ENCODE measurements at regions not wholly inside any gene's neighbourhood (a gene's known extent, or its start where the extent isn't known, plus 50 kb on each side); places are given as distances from the start of the nearest gene placed in this dataset.
"Not testable (repeated sequence)": the region's sequence is repeated elsewhere in the genome, so short reads cannot be mapped to it uniquely, and the experiment has no call there.

DNA sequence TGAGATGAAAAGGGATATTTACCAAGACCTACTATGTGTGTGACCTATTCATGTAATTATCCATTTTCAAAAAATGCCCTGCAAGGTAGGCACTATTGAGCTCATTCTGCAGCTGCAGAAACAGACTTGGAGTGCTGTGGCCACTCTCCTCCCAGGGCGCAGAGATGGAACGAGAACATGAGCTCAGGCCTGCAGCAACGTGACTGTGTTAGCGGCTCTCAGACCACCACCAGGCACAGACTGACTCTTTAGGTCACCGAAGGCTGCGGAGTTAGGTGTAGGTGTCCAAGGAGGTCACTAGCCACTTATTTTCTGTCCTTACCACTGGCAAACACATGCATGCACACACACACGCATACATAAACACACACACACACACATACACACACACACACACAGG lies 271.4 kb upstream of the DIO3 start:
- no peak for DNase-seq (ENCODE audit: low spot score)

DNA sequence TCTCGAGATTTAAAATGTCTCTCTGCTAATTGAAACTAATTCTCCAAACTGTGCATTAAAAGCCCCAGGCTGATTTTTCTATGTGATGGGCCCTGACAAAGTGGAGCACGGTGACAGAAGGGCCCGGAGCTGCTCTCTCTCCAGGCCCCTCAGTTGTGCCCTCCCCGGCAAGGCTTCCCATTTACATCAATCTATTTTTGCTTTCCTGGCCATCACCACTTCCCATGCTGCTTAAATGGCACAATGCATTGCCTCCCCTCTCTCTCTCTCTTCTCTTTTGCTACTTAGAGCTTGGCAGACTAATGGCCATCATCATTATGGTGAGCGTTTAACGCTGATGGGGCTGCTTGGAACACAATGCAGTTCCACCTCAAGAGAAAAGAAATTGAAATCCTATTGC lies 270.7 kb upstream of the DIO3 start:
- DNase-seq (ENCODE audit: low spot score), result no peak

DNA sequence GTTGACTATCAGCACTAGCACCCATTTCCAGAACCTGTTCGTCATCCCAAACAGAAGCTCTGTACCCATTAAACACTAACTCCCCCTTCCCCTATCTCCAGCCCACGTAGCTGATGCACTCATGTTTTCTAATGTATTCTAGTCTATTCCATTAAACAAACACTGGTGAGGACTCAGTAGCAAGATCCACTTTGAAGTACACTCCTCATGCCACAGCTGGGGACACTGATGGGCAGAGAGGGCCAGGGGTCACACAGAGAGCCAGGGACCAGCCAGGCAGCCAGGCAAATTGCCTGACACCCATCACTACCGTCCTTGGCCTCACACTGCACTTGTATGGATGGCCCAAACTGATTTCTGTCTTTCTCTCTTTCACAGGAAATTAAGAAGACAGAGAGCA lies 269.9 kb upstream of the DIO3 start:
- DNase-seq (ENCODE audit: low spot score), result no peak

DNA sequence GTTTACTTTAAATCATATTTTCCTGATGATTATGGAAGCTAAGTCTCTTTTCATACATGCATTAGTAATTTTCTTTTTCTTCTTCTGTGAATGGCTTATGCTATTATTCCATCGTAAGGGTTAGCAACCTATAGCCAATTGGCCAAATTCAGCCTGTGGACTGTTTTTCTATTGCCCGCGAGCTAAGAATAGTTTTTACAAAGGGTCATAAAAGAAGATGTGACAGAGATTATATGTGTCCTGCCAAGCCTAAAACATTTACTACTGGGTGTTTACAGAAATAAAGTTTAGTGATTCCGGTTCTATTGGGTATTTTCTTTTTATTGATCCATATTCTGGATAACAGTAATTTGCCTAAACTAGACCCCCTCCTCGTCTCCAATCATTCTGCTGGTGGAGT lies 268.8 kb upstream of the DIO3 start:
- DNase-seq (ENCODE audit: low spot score), result no peak

DNA sequence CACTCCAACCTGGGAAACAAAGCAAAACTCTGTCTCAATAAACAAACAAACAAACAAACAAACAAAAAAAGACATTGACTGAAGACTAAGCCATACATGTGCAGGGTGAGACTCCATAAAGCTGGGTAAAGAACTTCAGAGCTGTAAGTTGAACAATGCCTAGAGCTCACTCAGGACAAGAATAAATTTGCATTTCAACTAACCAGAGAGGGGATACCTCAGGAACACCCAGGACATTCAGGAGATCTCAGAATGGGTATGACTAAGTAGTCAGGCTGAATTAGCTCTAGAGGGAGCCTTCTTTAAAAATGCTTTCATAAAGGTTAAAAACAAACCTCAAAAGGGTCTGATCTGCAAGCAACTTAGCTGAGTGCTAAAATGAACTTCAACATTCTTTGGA lies 267.7 kb upstream of the DIO3 start:
- no peak for DNase-seq (ENCODE audit: low spot score)

DNA sequence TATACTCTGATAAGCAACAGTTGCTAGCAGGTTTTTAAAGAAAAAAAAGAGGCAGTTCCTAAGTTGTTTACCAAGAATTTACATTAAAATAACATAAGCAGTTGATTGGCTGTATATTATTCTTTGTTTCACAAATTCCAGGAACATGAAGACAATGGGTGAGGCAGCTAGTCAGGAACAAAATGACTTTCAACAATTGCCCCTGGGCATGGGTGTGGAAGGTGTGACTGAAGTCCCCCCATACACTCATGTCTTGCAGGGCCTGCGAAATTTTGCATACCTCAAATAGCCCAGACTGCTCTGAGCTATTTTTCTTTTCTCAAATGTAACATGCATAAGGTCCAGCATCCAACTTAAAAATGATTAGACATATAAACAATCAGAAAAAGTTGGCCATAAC lies 267.2 kb upstream of the DIO3 start:
- no peak for DNase-seq (ENCODE audit: low spot score)

DNA sequence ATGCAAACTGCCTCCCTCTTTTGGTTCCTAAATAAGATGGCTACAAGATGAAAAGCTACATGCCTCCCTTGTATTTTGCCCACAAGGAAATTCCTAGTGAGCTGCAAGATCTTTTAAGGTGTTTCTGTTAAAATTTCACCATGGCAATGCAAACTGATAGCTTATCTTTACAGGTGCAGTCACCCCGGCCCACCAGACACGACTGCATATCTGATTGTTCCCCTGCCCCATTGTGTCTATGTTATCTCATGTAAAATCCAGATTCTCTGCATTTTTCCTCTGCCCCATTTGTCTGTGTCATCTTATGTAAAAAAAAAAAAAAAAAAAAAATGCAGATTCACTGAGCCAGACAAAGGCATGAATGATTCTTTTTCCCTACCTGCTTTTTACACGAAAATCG lies 261.5 kb upstream of the DIO3 start:
- not testable (repeated sequence) for DNase-seq (ENCODE audit: low spot score)

DNA sequence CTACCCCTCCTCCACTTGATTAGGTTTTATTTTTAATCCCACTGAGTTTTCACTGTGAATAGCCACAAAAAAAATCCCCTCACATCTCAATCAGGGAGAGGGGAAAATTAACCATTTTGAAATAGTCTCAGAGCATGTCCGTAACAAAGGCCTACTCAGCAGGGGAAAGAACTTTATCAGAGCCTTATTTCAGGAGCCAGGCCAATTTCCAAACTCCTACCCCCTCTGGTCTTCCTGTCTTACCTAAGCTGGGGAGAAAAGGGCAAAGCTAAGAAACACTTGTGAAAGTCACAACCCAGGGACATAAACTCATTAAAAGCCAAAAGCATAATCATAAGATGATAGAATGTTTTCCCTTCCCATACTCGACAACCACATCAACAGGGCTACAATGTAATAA lies 260.3 kb upstream of the DIO3 start:
- DNase-seq (ENCODE audit: low spot score), result no peak

DNA sequence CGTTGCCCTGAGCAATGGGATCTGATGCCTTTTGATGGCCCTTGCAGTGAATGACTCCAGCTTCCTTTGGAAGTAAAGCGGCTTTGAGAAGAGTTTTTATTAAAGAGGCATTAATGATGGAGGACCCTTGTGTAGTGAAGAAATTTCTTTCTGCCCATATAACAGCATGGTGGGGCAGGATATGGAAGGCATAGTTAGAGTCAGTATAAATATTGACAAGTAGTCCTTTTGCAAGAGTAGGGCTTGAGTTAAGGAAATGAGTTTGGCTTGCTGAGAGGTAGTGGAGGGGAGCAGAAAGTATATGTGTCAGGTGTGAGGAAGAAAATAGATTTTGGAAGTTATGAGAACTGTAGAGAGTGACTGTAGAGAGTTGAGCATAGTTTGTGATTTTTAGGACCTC lies 254.1 kb upstream of the DIO3 start:
- DNase-seq (ENCODE audit: low spot score), result not testable (repeated sequence)

DNA sequence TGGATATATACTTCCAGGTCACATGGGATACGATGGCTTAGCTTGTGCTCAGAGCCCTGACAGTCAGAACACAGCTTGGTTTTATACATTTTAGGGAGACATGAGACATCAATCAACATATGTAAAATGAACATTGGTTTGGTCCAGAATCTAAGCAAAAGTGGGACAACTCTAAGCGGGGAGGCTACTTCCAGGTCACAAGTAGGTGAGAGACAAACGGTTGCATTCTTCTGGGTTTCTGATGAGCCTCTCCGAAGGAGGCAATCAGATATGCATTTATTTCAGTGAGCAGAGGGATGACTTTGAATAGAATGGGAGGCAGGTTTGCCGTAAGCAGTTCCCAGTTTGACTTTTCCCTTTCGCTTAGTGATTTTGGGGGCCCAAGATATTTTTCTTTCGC lies 250.1 kb upstream of the DIO3 start:
- not testable (repeated sequence) for DNase-seq (ENCODE audit: low spot score)

DNA sequence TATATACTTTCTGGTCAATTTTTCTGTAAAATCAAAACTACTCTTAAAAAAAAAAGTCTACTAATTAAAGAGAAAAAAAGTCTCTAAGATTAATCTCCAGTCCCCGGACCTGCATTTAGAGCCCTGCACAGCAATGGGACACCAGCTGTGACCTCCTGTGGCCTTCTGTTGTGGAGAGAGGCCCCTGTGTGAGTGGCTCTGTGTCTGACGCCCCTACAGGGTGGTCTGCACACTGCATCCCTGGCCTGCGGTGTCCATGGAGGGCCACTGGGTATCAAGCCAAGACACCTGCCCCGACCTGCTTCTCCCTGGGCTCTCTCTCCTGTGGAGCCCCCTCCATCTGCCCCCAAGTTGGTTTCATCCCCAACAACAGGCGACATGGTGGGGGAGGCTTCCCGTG lies 248.0 kb upstream of the DIO3 start:
- no peak for DNase-seq (ENCODE audit: low spot score)

DNA sequence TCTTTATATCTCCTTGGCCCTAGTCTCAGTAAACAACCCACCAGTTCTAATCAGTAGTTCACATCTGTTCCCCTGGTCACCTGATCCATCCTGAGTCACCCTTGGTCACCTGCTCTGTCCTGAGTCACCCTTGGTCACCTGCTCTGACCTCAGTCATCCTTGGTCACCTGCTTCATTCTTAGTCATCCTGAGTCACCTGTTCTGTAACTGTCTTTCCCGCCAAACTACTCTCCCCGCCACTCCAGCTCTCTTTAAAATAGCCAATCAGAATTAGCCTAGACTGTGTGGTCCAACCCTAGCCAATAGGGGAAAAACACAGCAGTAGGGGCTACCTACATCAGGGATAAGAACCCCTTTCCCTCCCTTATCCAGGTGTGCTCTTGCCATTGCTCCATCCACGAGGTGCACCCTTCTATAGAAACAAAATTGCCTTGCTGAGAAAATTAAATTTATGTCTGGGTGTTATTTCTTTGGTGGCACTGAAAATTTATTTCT lies 245.4 kb upstream of the DIO3 start:
- DNase-seq (ENCODE audit: low spot score), result peak; percentile 67

DNA sequence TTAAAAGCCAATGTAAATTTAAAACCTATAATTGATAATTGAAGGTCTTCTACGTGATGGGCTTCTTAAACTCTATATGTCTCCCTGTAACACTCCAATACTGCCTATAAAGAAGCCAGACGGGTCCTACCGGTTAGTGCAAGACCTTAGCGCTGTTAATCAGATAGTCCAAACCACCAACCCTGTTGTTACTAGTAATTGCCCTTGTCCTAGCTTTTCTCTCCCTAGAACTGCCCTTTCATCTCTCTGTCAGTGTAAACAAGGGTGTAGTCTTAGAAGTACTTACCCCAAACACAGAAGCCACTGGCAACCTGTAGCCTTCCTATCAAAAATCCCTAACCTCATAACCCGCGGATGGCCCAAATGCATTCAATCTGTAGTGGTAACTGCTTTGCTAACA lies 243.0 kb upstream of the DIO3 start:
- no peak for DNase-seq (ENCODE audit: low spot score)

DNA sequence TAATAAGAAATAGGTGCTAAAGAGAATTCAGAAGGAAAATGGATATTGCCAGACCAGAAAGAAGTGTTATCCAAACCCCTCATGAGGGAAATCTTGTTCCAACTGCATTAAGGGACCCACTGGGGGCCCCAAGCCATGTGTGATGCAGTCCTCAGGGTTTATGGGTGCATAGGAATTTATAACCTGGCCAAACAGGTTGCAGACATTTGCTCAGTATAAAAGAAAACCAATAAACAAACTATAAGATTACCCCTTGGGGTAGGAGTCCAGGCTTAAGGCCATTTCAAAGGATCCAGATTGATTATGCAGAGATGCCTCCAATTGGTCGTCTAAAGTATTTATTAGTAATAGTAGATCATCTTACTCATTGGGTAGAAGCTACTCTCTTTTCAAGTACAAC lies 240.9 kb upstream of the DIO3 start:
- DNase-seq (ENCODE audit: low spot score), result no peak

DNA sequence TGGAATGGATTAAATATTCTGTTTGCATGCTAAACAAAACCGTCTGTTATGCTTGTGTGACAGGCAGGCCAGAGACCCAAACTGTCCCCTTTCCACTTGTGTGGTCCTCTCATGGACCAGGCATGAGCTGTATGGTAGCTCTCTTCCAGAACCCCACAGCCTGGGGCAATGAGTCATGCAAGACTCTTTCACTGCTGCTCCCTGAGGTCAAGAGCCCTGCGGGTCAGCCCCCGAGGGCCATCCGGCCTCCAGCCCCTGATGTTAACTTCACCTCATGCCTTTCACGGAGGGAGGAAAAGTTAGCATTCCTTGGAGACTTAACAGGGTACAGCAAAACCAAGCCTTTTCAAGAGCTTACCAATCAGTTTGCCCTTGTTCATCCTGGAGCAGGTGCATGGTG lies 239.1 kb upstream of the DIO3 start:
- no peak for DNase-seq (ENCODE audit: low spot score)

DNA sequence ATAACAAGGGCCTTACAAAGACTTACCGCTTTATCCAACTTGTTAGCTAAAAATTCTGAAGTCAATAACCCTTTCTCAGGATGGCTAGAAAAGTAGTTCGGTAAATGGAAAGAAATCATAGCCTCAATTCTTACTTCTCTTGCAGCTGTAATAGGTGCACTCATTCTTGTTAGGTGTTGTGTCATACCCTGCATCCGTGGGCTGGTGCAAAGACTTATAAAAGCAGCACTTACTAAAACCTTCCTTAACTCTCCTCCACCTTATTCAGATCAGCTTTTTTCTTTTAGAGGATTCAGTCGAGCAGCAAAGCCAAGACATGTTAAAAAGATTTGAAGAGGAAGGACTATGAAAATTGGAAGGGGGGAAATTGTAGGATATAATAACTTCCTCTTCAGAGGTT lies 238.2 kb upstream of the DIO3 start:
- no peak for DNase-seq (ENCODE audit: low spot score)

DNA sequence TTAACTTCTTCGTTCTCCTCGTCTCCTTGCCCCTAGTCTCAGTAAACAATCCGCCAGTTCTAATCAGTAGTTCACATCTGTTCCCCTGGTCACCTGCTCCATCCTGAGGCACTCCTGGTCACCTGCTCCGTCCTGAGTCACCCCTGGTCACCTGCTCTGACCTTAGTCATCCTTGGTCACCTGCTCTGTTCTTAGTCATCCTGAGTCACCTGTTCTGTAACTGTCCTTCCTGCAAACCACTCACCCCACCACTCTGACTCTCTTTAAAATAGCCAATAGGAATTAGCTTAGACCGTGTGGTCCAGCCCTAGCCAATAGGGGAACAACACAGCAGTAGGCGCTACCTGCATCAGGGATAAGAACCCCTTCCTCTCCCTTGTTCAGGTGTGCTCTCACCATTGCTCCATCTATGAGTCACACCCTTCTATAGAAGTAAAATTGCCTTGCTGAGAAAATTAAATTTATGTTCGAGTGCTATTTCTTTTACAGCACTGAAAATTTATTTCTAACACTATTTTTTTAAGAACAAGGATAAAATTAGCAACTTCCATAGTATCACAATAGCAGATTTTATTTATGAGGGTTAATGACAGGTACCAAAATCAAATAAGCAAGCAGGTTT lies 237.6 kb upstream of the DIO3 start:
- peak; percentile 39 for DNase-seq (ENCODE audit: low spot score)

DNA sequence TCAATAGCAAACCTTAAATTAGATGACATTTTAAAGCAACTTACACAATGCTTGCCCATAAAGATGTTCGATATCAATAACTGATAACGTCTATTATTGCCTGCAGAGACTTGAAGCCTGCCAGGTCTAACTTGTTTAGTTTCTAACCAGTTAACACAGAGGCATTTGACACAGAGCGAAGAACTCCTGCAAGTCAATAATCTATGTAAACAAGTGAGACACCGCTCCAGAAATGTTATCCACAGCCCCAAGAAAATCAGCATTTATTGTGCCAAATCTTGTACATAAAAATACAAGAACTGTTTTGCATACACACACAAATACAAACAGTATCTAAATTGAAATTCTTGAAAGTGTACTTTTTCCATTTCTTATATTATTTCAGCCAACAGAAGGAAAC lies 236.0 kb upstream of the DIO3 start:
- no peak for DNase-seq (ENCODE audit: low spot score)

DNA sequence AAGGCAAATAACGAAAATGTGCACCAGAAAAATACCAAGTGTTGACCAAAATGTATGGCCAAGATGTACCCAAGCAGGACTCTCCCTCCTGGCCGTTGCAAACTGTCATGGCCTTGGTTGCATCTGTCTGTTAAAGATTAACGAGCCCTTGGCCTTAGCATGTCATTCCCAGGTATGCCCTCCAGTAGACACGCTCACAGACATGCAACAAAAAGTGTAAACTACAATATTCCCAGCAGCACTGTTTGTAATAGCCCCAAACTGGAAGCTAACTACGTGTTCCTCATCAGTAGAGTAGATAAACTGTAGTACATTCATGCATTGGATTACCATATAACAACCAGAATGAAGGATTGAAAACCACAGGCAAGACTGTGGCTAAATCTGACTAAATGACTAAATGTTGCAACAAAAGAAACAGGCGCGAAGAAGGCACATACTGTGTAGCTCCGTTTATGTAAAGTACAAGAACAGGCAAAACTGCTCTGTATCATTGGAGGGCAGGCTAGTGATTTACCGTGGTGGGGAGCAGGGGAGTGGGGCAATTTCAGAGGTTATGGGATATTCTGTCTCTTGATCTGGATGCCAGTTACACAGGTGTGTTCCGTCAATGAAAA lies 232.8 kb upstream of the DIO3 start:
- peak; percentile 18 for DNase-seq (ENCODE audit: low spot score)

DNA sequence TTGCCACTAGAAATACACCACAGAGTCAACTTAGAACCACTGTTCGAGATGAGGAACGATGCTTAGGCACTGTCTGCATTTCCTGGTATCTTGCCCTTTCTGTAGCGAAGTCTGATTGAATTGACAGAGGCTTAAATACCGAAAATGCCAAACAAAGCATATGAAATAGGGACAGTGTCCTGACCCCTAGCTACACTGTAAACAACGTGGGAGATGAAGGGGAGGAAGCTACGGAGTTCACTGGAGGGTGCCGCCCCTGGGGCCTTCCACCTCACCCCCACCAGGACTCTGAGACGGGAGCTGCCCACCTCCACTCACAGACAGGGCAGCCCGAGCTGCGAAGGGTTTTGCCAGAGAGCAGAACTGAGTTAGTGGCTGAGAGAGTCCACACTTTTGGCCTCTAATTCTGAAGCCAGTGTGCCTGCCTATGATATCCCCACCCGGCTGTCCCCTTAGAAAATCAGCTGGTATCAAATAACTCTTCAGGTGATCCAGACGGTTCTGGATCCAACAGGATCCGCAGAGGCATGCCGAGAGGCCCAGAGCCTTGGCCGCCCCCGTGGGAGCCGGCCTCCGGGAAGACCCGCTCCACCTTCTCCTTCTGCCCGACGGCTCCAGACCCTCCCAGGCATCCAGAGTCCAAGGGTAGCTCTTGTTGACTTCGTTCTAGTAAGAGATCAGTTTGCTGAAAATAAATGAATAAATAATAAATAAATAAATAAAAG lies 230.7 kb upstream of the DIO3 start:
- DNase-seq (ENCODE audit: low spot score), result no peak

DNA sequence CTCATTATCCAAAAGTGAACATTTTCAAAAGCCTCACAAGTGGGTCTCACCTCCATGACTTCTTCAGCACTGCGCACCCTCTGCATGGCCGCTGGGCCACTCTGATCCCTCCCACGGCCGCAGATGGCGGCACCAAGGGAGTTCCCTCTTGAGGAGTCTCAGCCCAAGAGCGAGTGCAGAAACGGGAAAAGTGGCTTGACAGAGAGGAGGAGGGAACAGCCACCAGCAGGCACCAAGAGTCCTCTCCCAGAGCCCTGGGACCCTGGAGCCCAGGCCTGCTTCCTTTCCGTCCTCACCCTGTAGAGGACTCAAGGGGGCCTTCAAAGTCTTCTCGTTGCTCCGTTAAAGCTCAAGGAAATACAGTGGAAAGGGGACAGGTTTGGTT lies 230.2 kb upstream of the DIO3 start:
- DNase-seq (ENCODE audit: low spot score), result no peak

DNA sequence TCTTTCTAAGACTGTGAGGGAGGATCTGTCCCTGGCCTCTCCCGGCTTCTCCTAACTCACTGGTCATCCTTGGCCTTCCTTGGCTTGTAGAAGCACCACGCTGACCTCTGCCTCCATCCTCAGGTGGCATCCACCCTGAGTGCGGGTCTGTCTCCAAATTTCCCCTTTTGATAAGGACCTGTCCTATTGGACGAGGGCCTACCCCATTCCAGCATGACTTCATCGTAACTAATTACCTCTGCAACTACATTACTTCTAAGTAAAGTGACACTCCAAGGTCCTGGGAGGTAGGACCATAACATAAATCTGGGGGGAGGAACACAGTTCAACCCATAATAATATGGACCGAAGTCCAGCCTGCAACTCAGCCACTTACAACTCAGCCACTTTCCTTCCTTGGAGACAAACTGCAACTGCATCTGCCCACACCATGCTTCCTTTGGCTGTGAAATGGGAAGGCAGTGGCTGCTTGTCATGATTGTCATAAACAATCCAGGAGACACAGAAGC lies 229.6 kb upstream of the DIO3 start:
- no peak for DNase-seq (ENCODE audit: low spot score)

DNA sequence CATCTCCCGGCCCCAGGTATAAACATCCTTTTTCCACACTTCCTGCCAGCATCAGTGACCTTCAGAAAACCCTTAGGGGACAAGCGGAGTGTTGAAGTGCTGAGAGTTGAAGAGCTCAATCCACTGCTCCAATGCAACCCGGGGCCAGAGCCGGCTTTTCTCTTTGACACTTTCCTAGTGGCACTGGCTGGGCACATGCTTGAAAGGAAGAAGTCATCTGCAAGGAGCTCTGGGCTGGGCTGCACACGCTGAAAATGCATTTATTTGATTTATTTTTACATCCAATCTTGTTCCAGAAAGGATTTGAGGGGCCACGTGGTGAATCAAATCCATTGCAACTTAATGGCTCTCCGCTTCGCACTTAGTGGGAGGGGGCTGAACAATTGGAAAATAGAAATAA lies 229.0 kb upstream of the DIO3 start:
- DNase-seq (ENCODE audit: low spot score), result no peak

Measured in SW480 (cell line).